DMS 273 (cell line): ENCODE measurements at regions not wholly inside any gene's neighbourhood (a gene's known extent, or its start where the extent isn't known, plus 50 kb on each side); places are given as distances from the start of the nearest gene placed in this dataset.

Source experiments
- DNase-seq: peaks from one replicate; lab custom pipeline; 2025; ENCODE audit not compliant: unreplicated experiment; lab: John Stamatoyannopoulos, UW

- DNase-seq: no peak
These were observed 596.1 kb downstream of the QKI start for GRCh38 chr6:164010441-164011103.

- no peak for DNase-seq
These were observed 594.4 kb downstream of the QKI start for GRCh38 chr6:164008902-164009301.

GRCh38 chr6:164007881-164008280, 593.4 kb downstream of the QKI start:
- no peak for DNase-seq

GRCh38 chr6:164006459-164006858, 591.9 kb downstream of the QKI start:
- DNase-seq: no peak

- DNase-seq: no peak
These were observed 590.6 kb downstream of the QKI start for GRCh38 chr6:164005004-164005711.

GRCh38 chr6:164000276-164000675, 585.8 kb downstream of the QKI start:
- no peak for DNase-seq

GRCh38 chr6:163999475-164000125, 585.1 kb downstream of the QKI start:
- no peak for DNase-seq

- DNase-seq: no peak
These were observed 584.0 kb downstream of the QKI start for GRCh38 chr6:163998496-163998895.

GRCh38 chr6:163996491-163996890, 582.0 kb downstream of the QKI start:
- DNase-seq: no peak

GRCh38 chr6:163994566-163994965, 580.0 kb downstream of the QKI start:
- no peak for DNase-seq

- no peak for DNase-seq
These were observed 578.2 kb downstream of the QKI start for GRCh38 chr6:163992701-163993100.

- DNase-seq: no peak
These were observed 577.5 kb downstream of the QKI start for GRCh38 chr6:163992056-163992455.

GRCh38 chr6:163991321-163991720, 576.8 kb downstream of the QKI start:
- no peak for DNase-seq

GRCh38 chr6:163986313-163986712, 571.8 kb downstream of the QKI start:
- no peak for DNase-seq

GRCh38 chr6:163985710-163986109, 571.2 kb downstream of the QKI start:
- DNase-seq: no peak

- no peak for DNase-seq
These were observed 570.5 kb downstream of the QKI start for GRCh38 chr6:163985040-163985439.

- DNase-seq: no peak
These were observed 569.8 kb downstream of the QKI start for GRCh38 chr6:163984124-163984936.

GRCh38 chr6:163983679-163984078, 569.2 kb downstream of the QKI start:
- DNase-seq: no peak

GRCh38 chr6:163974322-163974721, 559.8 kb downstream of the QKI start:
- no peak for DNase-seq

- no peak for DNase-seq
These were observed 557.6 kb downstream of the QKI start for GRCh38 chr6:163971841-163972838.
